DOHH2 (cell line): ENCODE measurements at regions not wholly inside any gene's neighbourhood (a gene's known extent, or its start where the extent isn't known, plus 50 kb on each side); places are given as distances from the start of the nearest gene placed in this dataset.

Experiments
- H3F3A ChIP-seq: fragments of 200-600 bp; sonication (generic), shearing (Covaris generic); 2 replicates; pipeline ENCODE4 v1.6.0; 2016; ENCODE audit warnings: antibody characterized with exemption, mild to moderate bottlenecking; ENCODE audit not compliant: control insufficient read depth, insufficient read depth
- H3K27ac ChIP-seq: fragments of 200-600 bp; sonication (generic); 2 replicates; pipeline ENCODE4 v1.5.1; 2014; ENCODE audit warnings: low read depth, mild to moderate bottlenecking, low read length, moderate library complexity
- H3K27me3 ChIP-seq: fragments of 200-600 bp; sonication (generic); 2 replicates; pipeline ENCODE4 v1.6.1; 2014; ENCODE audit warnings: mild to moderate bottlenecking, low read length, mixed read lengths; ENCODE audit not compliant: control insufficient read depth
- H3K36me3 ChIP-seq: fragments of 200-600 bp; sonication (generic); 2 replicates; pipeline ENCODE4 v1.6.1; 2014; ENCODE audit warnings: mild to moderate bottlenecking, low read length, moderate library complexity, mixed read lengths; ENCODE audit not compliant: control insufficient read depth
- H3K4me1 ChIP-seq: fragments of 200-600 bp; sonication (generic); 2 replicates; pipeline ENCODE4 v1.6.1; 2014; ENCODE audit warnings: mild to moderate bottlenecking, low read length, mixed read lengths; ENCODE audit not compliant: control insufficient read depth
- H3K4me2 ChIP-seq: fragments of 200-600 bp; sonication (generic); 2 replicates; pipeline ENCODE4 v1.6.0; 2014; ENCODE audit warnings: mild to moderate bottlenecking, low read length, moderate library complexity
- H3K4me3 ChIP-seq: fragments of 200-600 bp; sonication (generic); 2 replicates; pipeline ENCODE4 v1.5.1; 2014; ENCODE audit warnings: mild to moderate bottlenecking, low read length, mixed read lengths
- H3K79me2 ChIP-seq: fragments of 200-600 bp; sonication (generic); 2 replicates; pipeline ENCODE4 v1.6.1; 2014; ENCODE audit warnings: mild to moderate bottlenecking, low read length, mixed read lengths; ENCODE audit not compliant: control insufficient read depth
- H3K9me2 ChIP-seq: fragments of 200-600 bp; sonication (generic); replicated peaks from 2 replicates; pipeline ENCODE4 v1.6.1; 2014; ENCODE audit warnings: mild to moderate bottlenecking, low read length, mixed read lengths; ENCODE audit not compliant: control insufficient read depth
- H3K9me3 ChIP-seq: fragments of 200-600 bp; sonication (generic); 2 replicates; pipeline ENCODE4 v1.6.1; 2014; ENCODE audit warnings: antibody characterized with exemption, low read length, mixed read lengths; ENCODE audit not compliant: control insufficient read depth, insufficient read depth
- H4K20me1 ChIP-seq: fragments of 200-600 bp; sonication (generic); 2 replicates; pipeline ENCODE4 v1.6.0; 2014; ENCODE audit warnings: low read depth, mild to moderate bottlenecking, antibody characterized with exemption, low read length, moderate library complexity; ENCODE audit not compliant: control insufficient read depth, insufficient read depth
- CTCF ChIP-seq: fragments of 200-600 bp; sonication (generic); IDR thresholded peaks from one replicate; pipeline ENCODE4 v1.5.1; 2014; ENCODE audit warnings: antibody characterized with exemption, mild to moderate bottlenecking, low read depth, low read length; ENCODE audit not compliant: poor library complexity, severe bottlenecking
- EZH2phosphoT487 ChIP-seq: fragments of 200-600 bp; sonication (generic); IDR thresholded peaks from 2 replicates; pipeline ENCODE4 v1.6.1; 2017; ENCODE audit warnings: borderline replicate concordance, mild to moderate bottlenecking, antibody characterized with exemption, low read length, moderate library complexity, mixed read lengths

GRCh38 chr18:1304392-1304992 lies 399.8 kb downstream of the ADCYAP1 start:
- no peak overlapping the region for H3K4me2 ChIP-seq
- H3K79me2 ChIP-seq, result no peaks in the 10 kb centered on the region
- no peak overlapping the region for H3K27ac ChIP-seq
- no peaks in the 10 kb centered on the region for H3K4me1 ChIP-seq
- H3K36me3 ChIP-seq, result no peaks in the 10 kb centered on the region
- no peaks in the 10 kb centered on the region for H3K27me3 ChIP-seq
- no peaks in the 10 kb centered on the region for H3F3A ChIP-seq
- no peaks in the 10 kb centered on the region for H4K20me1 ChIP-seq
- TF ChIP-seq EZH2phosphoT487 (no peak), CTCF (no peak)
- H3K9me2 ChIP-seq, result no peaks in the 10 kb centered on the region
- no peak overlapping the region for H3K4me3 ChIP-seq
- H3K9me3 ChIP-seq, result no peaks in the 10 kb centered on the region

- H3K4me2 ChIP-seq, result no peak overlapping the region
- no peaks in the 10 kb centered on the region for H4K20me1 ChIP-seq
- H3K36me3 ChIP-seq, result no peaks in the 10 kb centered on the region
- H3K9me2 ChIP-seq, result no peaks in the 10 kb centered on the region
- no peaks in the 10 kb centered on the region for H3F3A ChIP-seq
- H3K4me3 ChIP-seq, result no peak overlapping the region
- no peak overlapping the region for H3K27ac ChIP-seq
- no peaks in the 10 kb centered on the region for H3K9me3 ChIP-seq
- no peaks in the 10 kb centered on the region for H3K4me1 ChIP-seq
- H3K79me2 ChIP-seq, result no peaks in the 10 kb centered on the region
- H3K27me3 ChIP-seq, result no peaks in the 10 kb centered on the region
- TF ChIP-seq CTCF (no peak), EZH2phosphoT487 (no peak)
Measured at GRCh38 chr18:1306641-1307040, 402.0 kb downstream of the ADCYAP1 start.

GRCh38 chr18:1308686-1309085 lies 404.0 kb downstream of the ADCYAP1 start:
- H3K27me3 ChIP-seq, result no peaks in the 10 kb centered on the region
- H3K4me3 ChIP-seq, result no peak overlapping the region
- no peaks in the 10 kb centered on the region for H3K9me2 ChIP-seq
- no peak overlapping the region for H3K4me2 ChIP-seq
- no peaks in the 10 kb centered on the region for H3K36me3 ChIP-seq
- H4K20me1 ChIP-seq, result no peaks in the 10 kb centered on the region
- TF ChIP-seq EZH2phosphoT487, result no peak
- no peak for TF ChIP-seq CTCF
- H3F3A ChIP-seq, result no peaks in the 10 kb centered on the region
- no peaks in the 10 kb centered on the region for H3K9me3 ChIP-seq
- no peaks in the 10 kb centered on the region for H3K4me1 ChIP-seq
- H3K79me2 ChIP-seq, result no peaks in the 10 kb centered on the region
- H3K27ac ChIP-seq, result no peak overlapping the region
